ENCODE measurements at regions not wholly inside any gene's neighbourhood (a gene's known extent, or its start where the extent isn't known, plus 50 kb on each side); places are given as distances from the start of the nearest gene placed in this dataset.
"Not testable (repeated sequence)": the region's sequence is repeated elsewhere in the genome, so short reads cannot be mapped to it uniquely, and the experiment has no call there.

GRCh38 chr1:65568285-65568684 lies 147.8 kb downstream of the LEPR start:
- no peak for DNase-seq (ENCODE audit: extremely low read depth in 1 of 11, low read depth in 9 of 11, low spot score in 4 of 11)

GRCh38 chr1:65572701-65573421 lies 152.4 kb downstream of the LEPR start:
- DNase-seq (ENCODE audit: extremely low read depth in 1 of 11, low read depth in 9 of 11, low spot score in 4 of 11), result no peak

GRCh38 chr1:65577278-65577677 lies 156.8 kb downstream of the LEPR start:
- no peak for DNase-seq (ENCODE audit: extremely low read depth in 1 of 11, low read depth in 9 of 11, low spot score in 4 of 11)

- not testable (repeated sequence) for DNase-seq (ENCODE audit: extremely low read depth in 1 of 11, low read depth in 9 of 11, low spot score in 4 of 11)
Measured at GRCh38 chr1:65577982-65578381, 157.5 kb downstream of the LEPR start.

GRCh38 chr1:65581119-65581518 lies 160.7 kb downstream of the LEPR start:
- DNase-seq (ENCODE audit: extremely low read depth in 1 of 11, low read depth in 9 of 11, low spot score in 4 of 11), result no peak

DNA sequence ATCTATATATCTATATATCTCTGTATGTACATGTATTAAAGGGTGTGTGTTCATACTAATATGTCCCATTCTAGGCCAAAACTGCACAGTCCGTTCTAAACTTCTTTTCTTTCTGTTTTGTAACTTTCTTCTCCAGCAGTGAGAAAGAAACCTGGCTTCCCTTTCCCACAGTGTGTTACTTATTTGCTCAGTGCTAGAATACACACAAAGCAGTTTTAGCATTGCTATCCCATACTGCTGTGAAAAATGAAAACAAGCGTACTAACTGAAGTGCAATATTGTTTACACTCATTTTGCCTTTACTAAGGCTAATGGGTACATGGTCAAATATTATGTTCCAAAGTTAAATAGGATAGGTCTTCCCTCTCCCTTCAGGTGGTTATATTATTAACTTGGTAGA lies 163.9 kb downstream of the LEPR start:
- no peak for DNase-seq (ENCODE audit: extremely low read depth in 1 of 11, low read depth in 9 of 11, low spot score in 4 of 11)

DNA sequence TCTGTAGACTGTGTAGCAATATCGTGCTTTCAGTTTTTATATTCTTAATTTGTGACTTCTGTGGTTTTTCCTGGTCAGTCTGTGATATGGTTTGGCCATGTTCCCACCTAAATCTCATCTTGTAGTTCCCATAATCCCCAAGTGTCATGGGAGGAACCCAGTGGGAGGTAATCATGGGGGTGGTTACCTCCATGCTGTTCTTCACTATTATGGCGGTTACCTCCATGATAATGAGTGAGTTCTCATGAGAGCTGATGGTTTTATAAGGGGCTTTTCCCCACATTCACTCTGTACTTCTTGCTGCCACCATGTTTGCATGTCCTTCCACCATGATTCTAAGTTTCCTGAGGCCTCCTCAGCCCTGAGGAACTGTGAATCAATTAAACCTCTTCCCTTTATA lies 169.8 kb downstream of the LEPR start:
- DNase-seq (ENCODE audit: extremely low read depth in 1 of 11, low read depth in 9 of 11, low spot score in 4 of 11), result no peak

DNA sequence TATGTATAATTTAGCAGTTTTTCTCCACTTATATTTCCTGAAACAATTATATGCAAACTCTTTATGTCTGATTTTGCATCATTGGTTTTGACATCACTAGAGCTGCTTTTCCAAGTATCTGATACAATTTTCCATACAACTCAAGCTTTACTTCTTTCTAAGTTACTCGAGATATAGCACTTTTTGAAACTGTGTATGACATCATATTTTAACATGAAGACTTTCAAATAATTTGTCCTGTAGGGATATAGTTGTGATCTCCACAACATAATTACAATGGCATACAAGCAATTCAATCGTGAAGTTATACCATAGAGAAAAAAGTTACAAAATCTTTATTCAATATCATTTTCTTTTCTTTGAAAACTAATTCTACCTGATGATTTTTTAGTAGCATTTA lies 173.0 kb downstream of the LEPR start:
- DNase-seq (ENCODE audit: extremely low read depth in 1 of 11, low read depth in 9 of 11, low spot score in 4 of 11), result no peak

DNA sequence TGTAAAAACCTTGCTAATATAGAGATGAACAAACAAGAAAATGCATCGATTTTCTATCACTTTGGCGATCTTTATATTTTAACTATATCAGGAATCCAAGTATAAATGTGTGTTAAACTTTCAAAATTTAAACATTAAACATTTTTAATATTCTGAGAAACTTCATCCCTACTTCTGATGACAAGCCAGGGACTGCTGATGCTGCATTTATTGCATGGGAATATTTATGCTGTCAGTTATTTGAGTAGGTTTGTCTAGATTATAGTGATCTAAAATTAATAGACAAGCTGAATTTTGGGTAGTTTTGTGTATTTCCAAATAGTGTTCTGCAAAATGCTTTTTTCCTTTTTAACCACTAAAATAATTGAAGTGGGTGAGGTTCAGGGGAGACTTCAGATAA lies 175.3 kb downstream of the LEPR start:
- no peak for DNase-seq (ENCODE audit: extremely low read depth in 1 of 11, low read depth in 9 of 11, low spot score in 4 of 11)

DNA sequence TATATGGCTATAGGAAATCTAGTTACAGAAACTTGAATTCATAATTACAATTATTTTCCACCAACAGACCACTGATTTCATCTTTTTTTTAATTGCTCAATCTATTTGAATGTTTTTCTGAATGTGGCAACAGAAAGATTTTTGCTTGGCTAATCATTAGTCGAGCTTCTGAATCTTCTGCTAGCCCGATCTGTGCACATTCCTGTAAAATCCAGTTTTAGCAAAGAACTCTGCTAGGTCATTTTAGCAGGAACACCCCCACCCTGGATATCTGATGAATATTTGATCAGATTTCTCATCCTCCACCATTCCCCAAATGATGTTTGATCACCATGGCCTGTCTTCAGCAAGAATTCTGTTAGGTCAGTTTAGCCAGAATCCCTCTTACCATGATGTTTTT lies 176.3 kb downstream of the LEPR start:
- DNase-seq (ENCODE audit: extremely low read depth in 1 of 11, low read depth in 9 of 11, low spot score in 4 of 11), result no peak

DNA sequence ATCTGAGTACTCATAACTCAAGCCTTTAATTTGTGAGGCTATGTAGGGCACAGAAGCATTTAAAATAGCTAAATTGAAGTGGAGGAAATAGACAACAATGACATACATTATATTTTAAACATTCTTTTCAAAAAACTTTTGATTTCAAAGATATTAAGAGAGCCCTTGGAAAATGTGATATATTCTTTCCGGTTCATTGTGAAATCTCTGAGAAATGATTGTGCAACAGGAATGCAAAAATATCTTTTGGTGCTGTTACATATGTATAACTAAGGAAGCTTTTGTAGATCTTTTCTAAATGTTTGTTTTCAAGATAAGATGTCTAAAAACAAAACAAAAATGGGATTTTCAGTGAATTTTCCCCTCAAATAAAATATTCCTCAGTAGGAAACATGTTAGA lies 185.2 kb downstream of the LEPR start:
- no peak for DNase-seq (ENCODE audit: extremely low read depth in 1 of 11, low read depth in 9 of 11, low spot score in 4 of 11)

DNA sequence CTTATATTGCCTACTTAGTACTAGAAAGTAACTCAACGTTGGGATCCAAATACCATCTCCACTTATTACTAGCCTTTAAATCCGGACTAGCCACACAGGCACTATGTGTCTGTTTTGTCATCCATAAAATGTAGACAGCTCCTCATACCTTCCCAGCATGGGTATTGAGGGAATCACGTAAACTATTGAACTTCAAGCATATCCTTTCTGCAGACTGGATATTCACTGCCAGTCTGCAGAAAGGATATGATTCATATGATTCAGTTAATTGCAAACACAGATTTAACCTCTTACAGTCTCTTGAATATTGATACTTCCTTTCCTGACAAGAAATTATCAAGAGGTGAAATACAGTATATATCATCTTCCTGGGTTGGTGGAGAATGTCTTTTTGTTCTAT lies 186.0 kb downstream of the LEPR start:
- DNase-seq (ENCODE audit: extremely low read depth in 1 of 11, low read depth in 9 of 11, low spot score in 4 of 11), result no peak

DNA sequence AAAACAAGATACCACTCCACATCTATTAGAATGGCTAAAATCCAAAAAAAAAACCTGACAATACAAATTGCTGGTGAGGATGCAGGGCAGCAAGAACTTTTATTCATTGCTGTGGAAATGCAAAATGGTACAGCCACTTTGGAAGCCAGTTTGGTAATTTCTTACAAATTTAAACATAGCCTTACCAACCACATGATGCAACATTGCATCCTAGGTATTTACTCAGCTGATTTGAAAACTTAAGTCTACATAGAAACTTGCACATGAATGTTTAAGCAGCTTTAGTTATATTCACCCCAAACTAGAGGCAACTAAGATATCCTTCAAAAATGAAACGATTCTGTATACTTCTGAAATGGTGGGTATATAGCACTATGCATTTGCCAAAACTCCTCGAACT lies 178.8 kb upstream of the PDE4B start:
- DNase-seq (ENCODE audit: extremely low read depth in 1 of 11, low read depth in 9 of 11, low spot score in 4 of 11), result no peak

GRCh38 chr1:65615859-65616258 lies 176.8 kb upstream of the PDE4B start:
- DNase-seq (ENCODE audit: extremely low read depth in 1 of 11, low read depth in 9 of 11, low spot score in 4 of 11), result no peak

DNA sequence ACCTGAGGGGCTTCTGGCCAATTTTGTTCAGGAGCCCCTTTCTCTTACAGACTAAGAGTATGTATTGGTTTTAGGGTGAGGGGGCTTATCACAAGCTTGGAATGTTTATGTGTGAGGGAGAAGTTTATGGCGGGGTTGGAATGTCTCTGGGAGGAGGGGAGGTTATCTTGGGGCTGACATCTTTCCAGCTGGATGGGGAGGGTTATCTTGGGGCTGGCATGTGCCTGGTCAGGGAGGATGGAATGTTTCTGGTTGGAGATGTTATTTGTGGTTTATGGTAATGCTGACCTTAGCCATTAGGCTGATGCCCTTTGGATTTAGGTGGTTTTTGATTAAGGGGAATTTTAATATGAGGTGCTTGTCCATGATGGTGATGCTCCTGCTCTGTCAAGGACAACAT lies 171.0 kb upstream of the PDE4B start:
- not testable (repeated sequence) for DNase-seq (ENCODE audit: extremely low read depth in 1 of 11, low read depth in 9 of 11, low spot score in 4 of 11)

GRCh38 chr1:65623895-65624294 lies 168.8 kb upstream of the PDE4B start:
- no peak for DNase-seq (ENCODE audit: extremely low read depth in 1 of 11, low read depth in 9 of 11, low spot score in 4 of 11)

GRCh38 chr1:65625528-65625927 lies 167.2 kb upstream of the PDE4B start:
- DNase-seq (ENCODE audit: extremely low read depth in 1 of 11, low read depth in 9 of 11, low spot score in 4 of 11), result no peak

DNA sequence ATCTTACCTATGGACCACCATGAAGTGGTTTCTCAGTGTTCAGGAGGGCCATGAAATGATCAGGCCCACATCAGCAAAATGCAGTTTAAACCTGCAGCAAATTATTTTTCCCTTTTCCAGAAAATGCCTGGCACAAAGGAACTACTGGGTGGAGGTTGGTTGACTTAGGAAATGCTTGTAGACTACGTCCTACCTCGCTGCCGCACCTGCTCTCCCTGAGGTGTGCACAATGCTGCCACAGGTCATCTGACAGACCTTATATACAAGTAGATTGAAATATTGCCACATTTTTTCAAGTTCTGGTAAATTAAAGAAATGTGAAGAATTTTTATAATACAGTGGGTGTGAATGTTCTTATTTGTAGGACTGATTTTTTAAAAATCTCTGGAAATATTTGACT lies 166.7 kb upstream of the PDE4B start:
- no peak for DNase-seq (ENCODE audit: extremely low read depth in 1 of 11, low read depth in 9 of 11, low spot score in 4 of 11)

DNA sequence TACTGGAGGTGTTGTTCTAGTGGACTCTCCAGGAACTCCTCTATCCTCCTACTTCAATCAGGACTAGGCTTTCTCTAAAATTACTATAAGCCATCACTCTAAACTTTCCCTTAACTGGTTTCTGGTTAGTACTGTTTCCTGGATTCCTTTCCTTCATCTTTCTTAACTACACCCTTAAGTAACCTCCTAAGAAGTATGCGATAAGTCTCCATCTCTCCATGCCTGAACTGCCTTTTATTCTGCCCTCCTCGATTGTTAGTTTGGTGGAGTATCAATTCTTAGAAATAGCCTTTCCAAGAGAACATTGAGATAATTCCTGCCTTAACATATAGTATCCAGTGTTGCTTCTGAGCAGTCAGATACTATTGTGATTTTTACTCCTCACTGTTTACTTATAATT lies 162.9 kb upstream of the PDE4B start:
- no peak for DNase-seq (ENCODE audit: extremely low read depth in 1 of 11, low read depth in 9 of 11, low spot score in 4 of 11)

GRCh38 chr1:65630855-65631254 lies 161.8 kb upstream of the PDE4B start:
- no peak for DNase-seq (ENCODE audit: extremely low read depth in 1 of 11, low read depth in 9 of 11, low spot score in 4 of 11)

DNA sequence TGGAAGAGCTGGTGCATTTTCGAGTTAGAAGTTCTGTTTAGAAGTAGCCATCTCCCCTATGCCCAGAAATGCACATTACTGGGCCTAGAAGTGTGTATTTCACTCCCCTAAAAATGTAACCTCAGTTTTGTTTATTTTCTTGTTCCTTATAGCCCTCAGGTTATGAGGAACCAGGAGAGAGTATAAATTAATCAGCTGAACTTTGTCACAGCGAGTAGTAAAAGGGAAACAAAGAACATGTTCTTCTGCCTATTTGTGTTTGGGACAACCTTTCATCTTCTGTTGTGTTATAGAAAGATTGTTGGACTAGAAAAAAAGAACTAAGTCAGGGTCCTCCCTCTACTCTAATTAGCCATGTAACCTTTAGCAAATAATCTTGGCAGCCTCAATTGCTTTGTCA lies 160.5 kb upstream of the PDE4B start:
- no peak for DNase-seq (ENCODE audit: extremely low read depth in 1 of 11, low read depth in 9 of 11, low spot score in 4 of 11)

GRCh38 chr1:65640046-65640445 lies 152.6 kb upstream of the PDE4B start:
- no peak for DNase-seq (ENCODE audit: extremely low read depth in 1 of 11, low read depth in 9 of 11, low spot score in 4 of 11)

All from renal cortex interstitium (tissue), 11 donors.